ENCODE measurements at regions not wholly inside any gene's neighbourhood (a gene's known extent, or its start where the extent isn't known, plus 50 kb on each side); places are given as distances from the start of the nearest gene placed in this dataset.
A peak's percentile ranks its signal among the peaks of the same experiment; 100 is the strongest.
"Not testable (repeated sequence)": the region's sequence is repeated elsewhere in the genome, so short reads cannot be mapped to it uniquely, and the experiment has no call there.

DNA sequence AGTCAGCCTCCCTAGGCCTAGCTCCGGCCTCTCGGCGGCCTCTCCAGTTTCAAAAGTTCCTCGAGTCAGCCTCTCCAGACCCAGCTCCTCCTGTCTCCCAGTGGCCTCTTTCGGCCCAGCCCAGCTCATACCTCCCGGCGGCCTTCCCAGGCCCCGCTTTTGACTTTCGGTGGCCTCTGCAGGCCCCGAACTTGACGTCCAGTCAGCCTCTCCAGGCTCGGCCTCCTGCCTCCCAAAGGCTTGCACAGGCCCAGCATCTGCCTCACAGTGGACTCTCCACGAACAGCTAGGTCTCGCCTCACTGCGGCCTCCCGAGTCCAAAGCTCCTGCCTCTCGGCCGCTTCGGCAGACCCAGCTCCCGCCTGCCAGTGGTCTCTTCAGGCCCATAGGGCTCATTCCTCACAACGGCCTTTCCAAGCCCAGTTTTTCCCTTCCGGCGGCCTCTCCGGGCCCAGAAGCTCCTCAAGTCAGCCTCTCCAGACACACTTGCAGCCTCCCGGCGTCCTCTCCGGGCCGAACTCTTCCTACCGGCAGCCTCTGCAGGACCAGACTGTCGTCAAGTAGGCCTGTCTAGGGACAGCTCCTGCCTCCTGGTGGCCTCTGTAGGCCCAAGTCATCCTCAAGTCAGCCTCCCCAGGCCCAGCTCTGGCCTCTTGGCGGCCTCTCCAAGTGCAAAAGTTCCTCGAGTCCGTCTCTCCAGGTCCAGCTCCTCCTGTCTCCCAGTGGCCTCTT is 249.9 kb upstream of the ZNF722 start:
- not testable (repeated sequence) for DNase-seq

DNA sequence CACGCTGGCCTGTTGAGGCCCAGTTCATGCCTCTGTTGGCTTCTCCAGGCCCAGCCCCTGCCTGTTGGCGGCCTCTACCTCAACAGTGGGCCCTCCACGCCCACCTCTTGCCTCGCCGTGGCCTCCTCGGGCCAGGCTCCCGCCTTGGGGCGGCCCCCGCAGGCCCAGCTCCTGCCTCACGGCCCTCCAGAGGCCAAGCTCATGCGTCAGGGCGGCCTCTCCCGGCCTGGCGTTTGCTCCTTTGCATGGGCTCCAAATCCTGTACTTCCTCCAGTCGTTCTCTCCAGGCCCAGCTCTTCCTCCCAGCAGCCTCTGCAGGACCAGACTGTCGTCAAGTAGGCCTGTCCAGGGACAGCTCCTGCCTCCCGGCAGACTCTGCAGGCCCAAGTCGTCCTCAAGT is 246.2 kb upstream of the ZNF722 start:
- DNase-seq: not testable (repeated sequence)

DNA sequence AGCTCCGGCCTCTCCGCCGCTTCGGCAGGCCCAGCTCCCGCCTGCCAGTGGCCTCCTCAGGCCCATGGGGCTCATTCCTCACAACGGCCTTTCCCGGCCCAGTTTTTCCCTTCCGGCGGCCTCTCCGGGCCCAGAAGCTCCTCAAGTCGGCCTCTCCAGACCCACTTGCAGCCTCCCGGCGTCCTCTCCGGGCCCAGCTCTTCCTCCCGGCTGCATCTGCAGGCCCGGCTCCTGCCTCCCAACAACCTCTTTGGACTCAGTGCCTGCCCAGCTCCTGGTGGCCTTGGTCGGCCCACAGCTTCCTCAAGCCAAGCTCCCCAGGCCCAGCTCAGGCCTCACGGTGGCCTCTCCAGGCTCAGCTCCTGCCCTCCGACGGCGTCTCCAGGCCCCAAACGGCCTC is 245.5 kb upstream of the ZNF722 start:
- DNase-seq: not testable (repeated sequence)

- DNase-seq: not testable (repeated sequence)
Measured at GRCh38 chr7:63760202-63760601, 238.4 kb upstream of the ZNF722 start.

- DNase-seq: not testable (repeated sequence)
Measured at GRCh38 chr7:63765541-63765940, 233.1 kb upstream of the ZNF722 start.

DNA sequence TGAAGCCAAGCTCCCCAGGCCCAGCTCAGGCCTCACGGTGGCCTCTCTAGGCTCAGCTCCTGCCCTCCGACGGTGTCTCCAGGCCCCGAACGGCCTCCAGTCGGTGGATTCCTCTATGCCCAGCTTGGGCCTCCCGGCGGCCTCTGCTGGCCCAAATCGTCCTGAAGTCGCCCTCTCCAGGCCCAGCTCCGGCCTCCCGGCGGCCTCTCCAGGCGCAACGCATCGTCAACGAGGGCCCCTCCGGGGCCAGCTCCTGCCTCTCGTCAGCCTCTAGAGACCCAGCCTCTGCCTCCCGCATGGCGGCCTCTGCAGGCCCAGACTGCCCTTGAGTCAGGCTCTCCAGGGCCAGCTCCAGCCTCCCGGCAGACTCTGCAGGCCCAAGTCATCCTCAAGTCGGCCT is 232.5 kb upstream of the ZNF722 start:
- not testable (repeated sequence) for DNase-seq

GRCh38 chr7:63770162-63770561 is 228.5 kb upstream of the ZNF722 start:
- DNase-seq: not testable (repeated sequence)

- not testable (repeated sequence) for DNase-seq
Measured at GRCh38 chr7:63771389-63772085, 227.1 kb upstream of the ZNF722 start.

- peak; percentile 30 for DNase-seq
Measured at GRCh38 chr7:63789378-63790176, 209.1 kb upstream of the ZNF722 start.

DNA sequence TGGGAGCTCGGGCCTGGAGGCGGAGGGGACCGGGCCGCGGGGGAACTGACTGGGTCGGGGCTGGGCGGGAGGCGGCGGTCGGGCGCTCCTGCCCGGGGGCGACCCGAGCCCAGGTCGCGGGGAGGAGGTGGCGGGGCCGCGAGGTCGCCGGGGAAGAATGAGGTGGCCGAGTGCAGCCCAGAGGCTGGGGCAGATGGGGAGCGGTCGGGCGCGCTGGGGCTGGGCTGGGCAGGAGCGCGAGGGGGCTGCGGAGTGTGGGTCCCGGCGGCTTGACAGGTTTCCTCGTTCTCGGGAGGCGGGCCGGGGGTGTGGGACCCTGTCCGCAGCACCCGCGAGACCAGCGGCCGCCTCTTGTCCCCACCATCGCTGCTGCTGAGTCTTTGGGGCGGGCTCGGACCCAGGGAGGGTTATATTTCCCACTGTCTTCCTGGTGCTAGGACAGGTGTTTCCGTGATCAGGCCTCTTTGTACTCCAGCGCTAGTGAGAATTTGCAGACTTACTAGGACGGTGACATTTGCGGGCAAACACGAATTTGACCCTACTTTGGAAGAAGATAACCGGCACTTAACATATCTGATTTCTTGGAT is 208.4 kb upstream of the ZNF722 start:
- not testable (repeated sequence) for DNase-seq

All from NCI-H510A treated with DMSO at 0.1 percent for 48 hours (cell line).